Fibroblast of lung (primary cell): ENCODE measurements at regions not wholly inside any gene's neighbourhood (a gene's known extent, or its start where the extent isn't known, plus 50 kb on each side); places are given as distances from the start of the nearest gene placed in this dataset.

Experiments used
- DNase-seq, 2 donors: peaks; one replicate each; pipeline versions ENCODE4 v3.0.0 to v3.0.0-alpha.2; 2010; ENCODE audit warnings: low read depth in 2 of 2
- H2AFZ ChIP-seq: 2 replicates; pipeline ENCODE4 v1.5.1; 2012; ENCODE audit warnings: low read length, control low read depth, inconsistent platforms
- H3K27ac ChIP-seq: 2 replicates; pipeline ENCODE4 v1.5.1; 2011; ENCODE audit warnings: low read length, control low read depth; ENCODE audit not compliant: insufficient read depth
- H3K27me3 ChIP-seq: 2 replicates; pipeline ENCODE4 v1.5.1; 2011; ENCODE audit warnings: mild to moderate bottlenecking, low read length; ENCODE audit not compliant: control insufficient read depth, insufficient read depth
- H3K36me3 ChIP-seq: 2 replicates; pipeline ENCODE4 v1.5.1; 2011; ENCODE audit warnings: low read length; ENCODE audit not compliant: control insufficient read depth, insufficient read depth
- H3K4me1 ChIP-seq: 2 replicates; pipeline ENCODE4 v1.5.1; 2011; ENCODE audit warnings: low read length; ENCODE audit not compliant: control insufficient read depth, insufficient read depth; ENCODE audit errors: extremely low read depth
- H3K4me2 ChIP-seq: 2 replicates; pipeline ENCODE4 v1.5.1; 2011; ENCODE audit warnings: low read length, control low read depth; ENCODE audit not compliant: insufficient read depth; ENCODE audit errors: extremely low read depth
- H3K4me3 ChIP-seq, 4 experiments: fragments of 200-600 bp in 1 of 4; sonication (generic) in 1 of 4; replicated peaks in 1 of 4; 2 replicates each; pipeline ENCODE4 v1.5.1; 2011 to 2016; ENCODE audit warnings: low read length in 4 of 4, low read depth in 3 of 4, mild to moderate bottlenecking in 3 of 4, control low read depth in 2 of 4, inconsistent platforms in 1 of 4, mixed read lengths in 1 of 4; ENCODE audit not compliant: insufficient read depth in 1 of 4; ENCODE audit errors: control extremely low read depth in 1 of 4
- H3K79me2 ChIP-seq: 2 replicates; pipeline ENCODE4 v1.5.1; 2012; ENCODE audit warnings: mild to moderate bottlenecking, low read length, inconsistent platforms; ENCODE audit not compliant: control insufficient read depth, insufficient read depth
- H3K9ac ChIP-seq: 2 replicates; pipeline ENCODE4 v1.5.1; 2011; ENCODE audit warnings: mild to moderate bottlenecking, low read length, control low read depth; ENCODE audit not compliant: insufficient read depth
- H3K9me3 ChIP-seq: 2 replicates; pipeline ENCODE4 v1.5.1; 2012; ENCODE audit warnings: low read depth, low read length; ENCODE audit not compliant: control insufficient read depth, insufficient read depth
- H4K20me1 ChIP-seq: 2 replicates; pipeline ENCODE4 v1.5.1; 2011; ENCODE audit warnings: low read length; ENCODE audit not compliant: control insufficient read depth, insufficient read depth; ENCODE audit errors: extremely low read depth
- EZH2 ChIP-seq: IDR thresholded peaks from 2 replicates; pipeline ENCODE4 v1.5.1; 2012; ENCODE audit warnings: low read length, control low read depth, mild to moderate bottlenecking; ENCODE audit errors: missing control alignments
- TF ChIP-seq, protein P1 (sequence below), 2 donors: IDR thresholded peaks in 1 of 2; conservative IDR thresholded peaks in 1 of 2; 1 replicate in 1 of 2; 2 replicates in 1 of 2; pipeline ENCODE4 v1.5.1; 2011 to 2012; ENCODE audit warnings: low read length in 2 of 2, control low read depth in 1 of 2, inconsistent platforms in 1 of 2, low read depth in 1 of 2, mild to moderate bottlenecking in 1 of 2

DNA sequence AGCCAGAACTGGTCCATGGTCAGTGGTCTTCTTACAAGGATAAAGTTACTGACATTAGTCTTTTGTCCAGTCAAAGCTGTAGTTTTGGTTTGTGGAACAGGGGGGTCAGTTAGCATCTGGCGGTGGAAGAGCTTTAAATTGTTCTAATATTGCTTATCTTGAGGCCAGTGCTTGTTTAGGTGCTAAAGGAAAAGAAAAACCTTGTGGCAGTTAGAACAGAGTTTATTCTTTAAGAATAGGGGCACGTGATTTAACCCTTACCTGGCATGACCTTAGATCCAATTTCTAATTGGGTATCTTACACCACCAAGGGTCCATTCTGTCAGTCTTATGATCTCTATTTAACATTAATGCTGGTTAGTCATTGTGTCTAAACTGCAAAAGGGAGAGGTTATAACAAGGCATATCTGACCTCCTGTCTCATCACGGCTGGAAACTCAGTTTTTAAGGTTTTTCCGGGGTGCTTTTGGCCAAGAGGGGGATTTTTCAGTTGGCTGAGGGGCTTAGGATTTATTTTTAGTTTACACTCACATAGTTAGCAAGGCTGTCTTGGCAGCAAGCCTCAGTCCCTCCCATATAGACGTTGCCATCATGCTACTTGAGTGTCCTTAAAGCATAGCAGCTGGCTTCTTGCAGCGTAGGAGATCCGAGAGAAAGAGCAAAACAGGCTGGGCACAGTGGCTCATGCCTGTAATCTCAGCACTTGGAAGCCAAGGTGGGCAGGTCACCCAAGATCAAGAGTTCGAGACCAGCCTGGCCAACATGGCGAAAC lies 60.1 kb upstream of the FAM89A start:
- no peak for TF ChIP-seq EZH2
- TF ChIP-seq, protein P1, sequence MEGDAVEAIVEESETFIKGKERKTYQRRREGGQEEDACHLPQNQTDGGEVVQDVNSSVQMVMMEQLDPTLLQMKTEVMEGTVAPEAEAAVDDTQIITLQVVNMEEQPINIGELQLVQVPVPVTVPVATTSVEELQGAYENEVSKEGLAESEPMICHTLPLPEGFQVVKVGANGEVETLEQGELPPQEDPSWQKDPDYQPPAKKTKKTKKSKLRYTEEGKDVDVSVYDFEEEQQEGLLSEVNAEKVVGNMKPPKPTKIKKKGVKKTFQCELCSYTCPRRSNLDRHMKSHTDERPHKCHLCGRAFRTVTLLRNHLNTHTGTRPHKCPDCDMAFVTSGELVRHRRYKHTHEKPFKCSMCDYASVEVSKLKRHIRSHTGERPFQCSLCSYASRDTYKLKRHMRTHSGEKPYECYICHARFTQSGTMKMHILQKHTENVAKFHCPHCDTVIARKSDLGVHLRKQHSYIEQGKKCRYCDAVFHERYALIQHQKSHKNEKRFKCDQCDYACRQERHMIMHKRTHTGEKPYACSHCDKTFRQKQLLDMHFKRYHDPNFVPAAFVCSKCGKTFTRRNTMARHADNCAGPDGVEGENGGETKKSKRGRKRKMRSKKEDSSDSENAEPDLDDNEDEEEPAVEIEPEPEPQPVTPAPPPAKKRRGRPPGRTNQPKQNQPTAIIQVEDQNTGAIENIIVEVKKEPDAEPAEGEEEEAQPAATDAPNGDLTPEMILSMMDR (conservative IDR thresholded peaks at IDR 0.05 in 1 of 2, IDR thresholded peaks at IDR 0.05 in 1 of 2; ENCODE audit: low read depth in 1 of 2, low read length in 2 of 2), result no peak
- Histone ChIP-seq H4K20me1 (no peaks in the 10 kb centered on the region), H3K27me3 (no peaks in the 10 kb centered on the region), H3K79me2 (no peaks in the 10 kb centered on the region), H3K9me3 (no peaks in the 10 kb centered on the region), H3K4me3 (no peak overlapping the region), H3K4me2 (no peak overlapping the region), H3K27ac (no peak overlapping the region), H2AFZ (no peak overlapping the region), H3K4me1 (no peaks in the 10 kb centered on the region), H3K9ac (no peak overlapping the region), H3K36me3 (no peaks in the 10 kb centered on the region)
- DNase-seq, result peak in 1 of 2 donors; percentile 71

DNA sequence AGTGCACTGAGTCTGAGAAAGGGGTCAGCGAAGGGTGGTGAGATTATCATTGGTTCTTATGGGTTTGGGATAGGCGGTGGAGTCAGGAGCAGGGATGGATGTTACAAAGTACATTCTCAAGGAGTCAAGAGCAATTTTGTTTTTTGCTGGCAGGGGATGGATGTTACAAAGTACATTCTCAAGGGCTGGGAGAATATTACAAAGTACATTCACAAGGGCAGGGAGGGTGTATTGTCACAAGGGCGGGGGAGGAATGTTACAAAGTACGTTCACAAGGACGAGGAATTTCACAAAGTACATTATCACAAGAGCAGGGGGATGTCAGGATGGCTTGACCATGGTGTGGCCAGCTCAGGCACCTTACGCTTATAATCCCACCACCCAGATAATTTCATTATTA lies 59.3 kb upstream of the FAM89A start:
- no peaks in the 10 kb centered on the region for H3K79me2 ChIP-seq
- no peak for TF ChIP-seq EZH2
- TF ChIP-seq, protein P1 (conservative IDR thresholded peaks at IDR 0.05 in 1 of 2, IDR thresholded peaks at IDR 0.05 in 1 of 2; ENCODE audit: low read depth in 1 of 2, low read length in 2 of 2), result no peak

DNA sequence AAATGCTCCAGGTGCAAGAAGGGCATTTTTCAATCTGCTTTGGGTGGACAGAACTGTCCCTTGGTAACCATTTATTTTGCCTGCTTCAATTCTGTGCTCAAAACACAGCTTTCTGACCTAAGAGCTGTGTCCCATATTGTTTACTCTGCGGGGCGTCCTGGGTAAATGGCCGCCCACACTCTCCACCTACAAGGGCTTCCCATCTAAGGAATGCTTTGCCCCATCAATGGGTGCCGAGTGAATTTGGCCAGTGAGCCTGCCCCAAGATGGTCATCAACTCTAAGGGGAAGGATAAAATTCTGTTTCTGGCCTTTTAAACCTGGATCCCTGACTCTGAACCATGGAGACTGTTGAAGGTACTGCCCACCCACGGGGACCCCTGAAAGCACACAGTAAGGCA lies 55.5 kb upstream of the FAM89A start:
- Histone ChIP-seq H3K79me2 (no peaks in the 10 kb centered on the region), H3K27me3 (no peaks in the 10 kb centered on the region), H4K20me1 (no peaks in the 10 kb centered on the region), H3K9me3 (no peaks in the 10 kb centered on the region), H3K9ac (no peak overlapping the region), H3K4me1 (no peaks in the 10 kb centered on the region), H3K27ac (no peak overlapping the region), H3K4me2 (no peak overlapping the region), H3K36me3 (no peaks in the 10 kb centered on the region), H3K4me3 (no peak overlapping the region), H2AFZ (no peak overlapping the region)
- TF ChIP-seq, protein P1 (conservative IDR thresholded peaks at IDR 0.05 in 1 of 2, IDR thresholded peaks at IDR 0.05 in 1 of 2; ENCODE audit: low read depth in 1 of 2, low read length in 2 of 2), result no peak
- DNase-seq, result no peak

More for the DNA sequence above, 59.3 kb upstream of the FAM89A start:
- no peaks in the 10 kb centered on the region for H3K27me3 ChIP-seq
- H2AFZ ChIP-seq, result no peak overlapping the region
- no peak overlapping the region for H3K9ac ChIP-seq
- H3K4me2 ChIP-seq, result no peak overlapping the region
- H3K4me1 ChIP-seq, result no peaks in the 10 kb centered on the region
- H4K20me1 ChIP-seq, result no peaks in the 10 kb centered on the region
- no peaks in the 10 kb centered on the region for H3K36me3 ChIP-seq
- no peak overlapping the region for H3K27ac ChIP-seq
- DNase-seq, result no peak
- no peak overlapping the region for H3K4me3 ChIP-seq
- H3K9me3 ChIP-seq, result no peaks in the 10 kb centered on the region
